GM19395 (cell line): ENCODE measurements at regions not wholly inside any gene's neighbourhood (a gene's known extent, or its start where the extent isn't known, plus 50 kb on each side); places are given as distances from the start of the nearest gene placed in this dataset.

ENCODE experiments used
- ATAC-seq: cut with Tn5 transposase; IDR thresholded peaks from one replicate; pipeline ENCODE4 v1.9.1; 2021; ENCODE audit warnings: mild to moderate bottlenecking, moderate library complexity; ENCODE audit not compliant: unreplicated experiment

GRCh38 chr2:150983314-150983897, 278.3 kb downstream of the RBM43 start:
- no peak for ATAC-seq

DNA sequence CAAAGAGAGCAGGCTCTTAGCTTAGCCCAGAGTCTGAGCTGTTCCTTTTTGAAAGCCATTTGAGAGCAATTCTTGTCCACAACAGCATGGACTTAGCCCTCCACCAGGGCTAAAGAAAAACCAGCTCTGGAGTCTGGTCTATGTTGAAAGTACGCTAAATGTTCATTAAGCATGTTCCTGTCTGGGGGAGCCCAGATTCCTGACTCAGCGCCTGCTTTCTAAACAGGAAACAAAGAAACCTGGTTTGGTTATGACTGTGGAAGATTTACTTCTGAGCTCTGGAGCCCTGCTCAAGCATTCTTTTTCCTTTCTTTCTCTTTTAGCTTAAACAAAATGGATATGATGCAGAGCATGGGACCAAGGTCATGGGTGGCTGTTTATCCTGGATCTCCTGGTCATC, 279.8 kb downstream of the RBM43 start:
- no peak for ATAC-seq

- ATAC-seq = no peak
Measured at GRCh38 chr2:150978053-150978452, 283.6 kb downstream of the RBM43 start.

- no peak for ATAC-seq
Measured at GRCh38 chr2:150977296-150977695, 284.4 kb downstream of the RBM43 start.

GRCh38 chr2:150976604-150977003, 285.1 kb downstream of the RBM43 start:
- ATAC-seq = no peak

DNA sequence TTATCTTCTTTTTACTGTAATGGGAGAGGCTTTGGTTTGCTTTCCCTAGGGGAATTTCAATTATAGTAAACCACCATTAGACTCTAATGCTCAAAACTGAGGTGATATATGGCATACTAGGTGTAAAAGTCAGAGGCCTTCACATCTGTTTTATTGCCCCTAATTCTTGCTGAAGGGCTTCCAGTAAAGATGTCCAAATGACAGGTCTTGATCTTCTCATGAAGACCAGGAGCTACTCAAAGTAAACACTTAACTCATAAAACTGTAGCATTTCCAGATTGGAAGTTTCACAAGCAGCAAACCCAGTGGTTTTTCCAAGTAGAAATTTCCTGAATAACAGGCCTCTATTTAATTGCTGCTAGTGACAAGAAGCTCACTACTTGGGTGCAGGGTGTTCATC, 286.8 kb downstream of the RBM43 start:
- no peak for ATAC-seq

DNA sequence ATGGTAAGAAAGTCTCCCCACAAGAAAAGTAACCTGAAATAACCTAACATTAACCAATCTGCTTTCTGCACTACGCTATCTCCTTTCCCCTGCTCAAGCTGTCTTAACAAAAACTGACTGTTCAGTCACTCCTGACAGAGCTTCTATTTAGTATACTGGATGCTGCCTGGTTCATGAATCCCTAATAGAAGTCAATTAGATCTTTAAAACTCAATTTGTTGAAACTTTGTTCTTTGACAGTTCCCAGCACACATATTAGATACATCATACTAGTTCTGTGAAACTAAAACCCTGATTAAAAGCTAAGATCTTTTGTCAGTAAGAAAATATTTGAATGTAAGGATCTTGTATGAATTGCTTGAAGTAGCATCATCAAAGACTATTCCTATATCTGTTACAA, 287.4 kb downstream of the RBM43 start:
- no peak for ATAC-seq

GRCh38 chr2:150971910-150972309, 289.8 kb downstream of the RBM43 start:
- no peak for ATAC-seq

- ATAC-seq = no peak
Measured at GRCh38 chr2:150963336-150963735, 298.3 kb downstream of the RBM43 start.

- no peak for ATAC-seq
Measured at GRCh38 chr2:150955231-150955630, 306.4 kb downstream of the RBM43 start.

GRCh38 chr2:150946831-150947230, 314.8 kb downstream of the RBM43 start:
- no peak for ATAC-seq

DNA sequence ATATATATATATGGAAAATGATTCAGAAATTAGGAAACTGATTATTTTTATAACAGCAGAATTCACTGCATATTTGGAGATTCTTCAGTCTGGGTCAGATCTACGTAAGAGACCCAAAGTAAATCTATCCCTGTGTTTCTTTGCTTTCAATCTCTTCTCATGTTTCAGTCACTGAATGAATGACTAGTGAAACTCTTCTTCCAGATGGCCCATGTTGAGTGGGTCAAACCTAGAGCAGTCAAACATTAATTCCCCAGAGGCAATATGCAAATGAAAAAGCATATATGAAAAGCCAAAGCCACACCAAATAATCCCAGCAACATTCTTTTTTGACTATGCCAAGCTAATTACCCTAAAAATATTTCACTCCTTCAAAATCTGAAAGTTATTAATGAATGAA, 317.3 kb downstream of the RBM43 start:
- ATAC-seq = peak; percentile 78

GRCh38 chr2:150939087-150939486, 322.6 kb downstream of the RBM43 start:
- no peak for ATAC-seq

DNA sequence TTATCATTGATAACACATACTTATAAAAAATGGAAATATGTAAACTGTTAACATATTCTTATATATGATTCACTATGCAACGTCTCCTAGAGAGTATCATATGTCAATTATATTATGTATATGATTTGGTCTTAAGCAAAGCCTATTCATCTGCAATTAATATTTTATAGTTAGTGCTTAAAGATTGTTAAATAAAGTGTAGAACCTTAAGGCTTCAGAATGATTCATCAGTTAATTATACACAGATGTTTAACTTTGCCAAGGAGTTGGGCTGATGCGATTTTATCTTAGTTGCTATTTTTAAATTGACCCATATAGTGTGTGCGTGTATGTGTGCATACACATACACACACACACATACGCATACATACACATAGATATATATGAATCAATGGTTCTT, 323.1 kb downstream of the RBM43 start:
- ATAC-seq = no peak

- ATAC-seq = no peak
Measured at GRCh38 chr2:150937030-150937429, 324.6 kb downstream of the RBM43 start.

DNA sequence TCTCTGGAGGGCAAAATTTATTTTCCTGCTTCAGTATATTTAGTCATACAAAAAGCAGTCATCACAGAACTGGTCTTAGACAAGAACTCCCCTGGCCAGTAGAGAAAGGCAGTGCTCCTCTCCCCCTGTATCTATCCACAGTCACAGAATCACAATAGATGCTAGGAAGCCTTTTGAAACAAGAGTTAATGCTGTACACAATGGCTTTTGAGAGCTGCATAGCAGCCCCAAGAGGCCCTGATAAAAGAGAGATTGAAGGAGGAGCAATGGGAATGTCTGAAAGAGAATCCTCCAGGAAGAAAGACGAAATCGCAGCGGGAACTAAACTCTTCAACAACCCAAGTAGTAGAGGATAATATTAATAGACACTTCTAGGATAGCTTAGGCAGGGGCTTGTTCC, 330.2 kb downstream of the RBM43 start:
- no peak for ATAC-seq

DNA sequence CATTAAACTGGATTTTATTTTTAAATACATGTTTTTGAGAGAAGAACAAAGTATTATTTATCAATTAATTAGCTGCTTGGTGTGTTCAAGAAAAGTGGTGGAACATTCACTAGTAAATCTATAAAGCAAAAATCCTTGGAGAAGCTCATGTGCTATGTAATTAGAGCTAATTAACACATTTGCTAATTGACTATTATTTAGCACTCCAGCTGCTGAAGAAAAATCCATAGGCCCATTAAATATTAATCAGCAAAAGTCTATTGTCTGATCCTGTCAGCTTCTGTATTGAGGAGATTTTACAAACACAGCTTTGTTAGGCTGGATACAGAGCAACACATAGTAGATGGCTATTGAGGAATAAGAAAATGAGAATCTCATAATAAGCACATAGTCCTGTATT, 336.1 kb downstream of the RBM43 start:
- ATAC-seq = no peak

DNA sequence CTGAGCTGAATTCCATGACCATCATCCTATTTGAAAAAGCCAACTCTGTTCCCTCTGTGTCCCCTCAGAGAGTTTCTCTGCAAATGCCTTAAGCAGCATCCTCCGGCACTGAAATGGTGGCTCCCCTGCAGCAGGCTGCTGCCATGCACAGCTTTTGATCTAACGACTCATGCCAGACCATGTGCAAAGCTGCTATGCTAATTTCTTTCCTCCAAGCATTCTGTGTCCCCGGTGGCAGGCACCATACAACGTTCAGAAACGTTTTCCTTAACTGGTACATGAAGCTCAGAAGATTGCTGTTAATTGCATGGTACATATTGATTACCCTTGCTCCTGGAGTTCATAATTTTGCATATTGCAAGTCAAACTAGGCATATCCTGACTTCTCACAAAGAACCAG, 336.8 kb downstream of the RBM43 start:
- ATAC-seq = no peak

- ATAC-seq = no peak
Measured at GRCh38 chr2:150919901-150920300, 341.8 kb downstream of the RBM43 start.

DNA sequence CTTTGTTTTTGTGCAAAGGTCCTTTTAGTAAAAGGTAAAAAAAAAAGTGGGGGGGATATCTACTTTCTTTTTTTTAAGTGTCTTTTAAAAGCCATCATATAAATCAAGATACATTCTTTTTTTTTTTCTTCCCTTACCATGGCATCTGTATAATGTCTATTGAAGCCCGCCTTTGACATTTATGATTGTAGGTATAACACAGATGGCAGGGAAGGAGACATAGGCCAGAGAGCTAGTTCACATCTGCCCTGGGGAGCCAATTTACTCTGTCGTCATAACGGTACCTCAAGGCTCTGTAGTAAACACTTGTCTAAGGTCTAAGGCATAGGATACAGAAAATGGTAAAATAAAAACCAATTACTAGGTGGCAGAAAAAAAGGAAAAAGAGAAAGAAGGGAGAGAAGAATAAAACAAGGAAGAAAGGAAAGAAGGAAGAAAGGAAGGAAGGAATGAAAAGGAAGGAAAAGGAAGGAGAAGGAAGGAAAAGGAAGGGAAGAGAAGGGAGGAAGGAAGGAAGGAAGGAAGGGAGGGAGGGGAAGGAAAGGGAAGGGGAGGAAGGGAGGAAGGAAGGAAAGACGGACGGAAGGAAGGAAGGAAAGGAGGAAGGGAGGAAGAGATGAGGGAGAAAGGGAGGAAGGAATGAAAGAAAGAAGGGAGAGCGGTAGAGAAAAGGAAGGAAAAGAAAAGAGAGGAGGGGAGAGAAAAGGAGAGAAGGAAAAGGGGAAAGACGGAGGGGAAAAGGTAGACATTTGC, 343.5 kb downstream of the RBM43 start:
- ATAC-seq = no peak

- ATAC-seq = no peak
Measured at GRCh38 chr2:150916467-150917396, 344.9 kb downstream of the RBM43 start.
